ENCODE measurements at regions not wholly inside any gene's neighbourhood (a gene's known extent, or its start where the extent isn't known, plus 50 kb on each side); places are given as distances from the start of the nearest gene placed in this dataset.
"Not testable (repeated sequence)": the region's sequence is repeated elsewhere in the genome, so short reads cannot be mapped to it uniquely, and the experiment has no call there.

GRCh38 chr7:91383905-91384274, 119.7 kb downstream of the FZD1 start:
- Histone ChIP-seq H3K27me3 (replicated peaks in 1 of 2; ENCODE audit: control insufficient read depth in 2 of 2, insufficient read depth in 2 of 2, low read length in 1 of 2) (no peaks in the 10 kb centered on the region), H3K4me1 (ENCODE audit: control insufficient read depth, insufficient read depth, low read length) (no peaks in the 10 kb centered on the region), H3K4me3 (no peak overlapping the region), H3K36me3 (ENCODE audit: control insufficient read depth in 2 of 2, insufficient read depth in 2 of 2, low read length in 1 of 2) (no peaks in the 10 kb centered on the region), H3K9ac (ENCODE audit: control insufficient read depth, insufficient read depth, low read length) (no peak overlapping the region), H3K9me3 (replicated peaks; ENCODE audit: control insufficient read depth, insufficient read depth, low read length) (no peaks in the 10 kb centered on the region), H3K27ac (ENCODE audit: control insufficient read depth, insufficient read depth) (no peak overlapping the region), H4K20me1 (ENCODE audit: control insufficient read depth, insufficient read depth) (no peaks in the 10 kb centered on the region), H3K4me2 (ENCODE audit: control insufficient read depth, insufficient read depth) (no peak overlapping the region), H3K79me2 (ENCODE audit: control insufficient read depth, insufficient read depth, low read length) (no peaks in the 10 kb centered on the region), H2AFZ (ENCODE audit: control insufficient read depth, low read depth, low read length) (no peak overlapping the region)
- SMC1A ChIA-PET (ENCODE audit: uncharacterized antibody, unreplicated experiment): interaction anchor here (1.3 kb wide), 1 partner anchor 9 kb away, joined by 3 read pairs; no protein-coding TSS in a partner anchor
- FAIRE-seq (no peak), DNase-seq (ENCODE audit: low read depth, low spot score) (no peak), ATAC-seq (no peak)
- intact Hi-C loops (cut with micrococcal nuclease; ENCODE audit: unreplicated experiment): no loop called here
- BruUV-seq (replicated peaks): no TSS peak
- RAD21 ChIA-PET (ENCODE audit: unreplicated experiment): no interaction called here
- POLR2A ChIA-PET: no interaction called here
- TF ChIP-seq NKRF (conservative IDR thresholded peaks at IDR 0.05) (no peak), CEBPZ (IDR thresholded peaks at IDR 0.05; ENCODE audit: low read depth, low read length) (no peak), RFX5 (IDR thresholded peaks at IDR 0.05; ENCODE audit: low read depth, low read length) (no peak), IKZF1 (conservative IDR thresholded peaks at IDR 0.05) (no peak), CREM (IDR thresholded peaks at IDR 0.05; ENCODE audit: low read depth) (no peak)
- in situ Hi-C loops (cut with MboI): no loop called here
- CTCF ChIA-PET: interaction anchor here (1.3 kb wide), 1 partner anchor 30 kb away, joined by 3 read pairs; no protein-coding TSS in a partner anchor

GRCh38 chr7:91394757-91395156, 130.5 kb downstream of the FZD1 start:
- POLR2A ChIA-PET; ATAC-seq; DNase-seq (ENCODE audit: low read depth, low spot score); H3K9ac ChIP-seq (ENCODE audit: control insufficient read depth, insufficient read depth, low read length); H3K4me2 ChIP-seq (ENCODE audit: control insufficient read depth, insufficient read depth); H3K27ac ChIP-seq (ENCODE audit: control insufficient read depth, insufficient read depth); H3K9me3 ChIP-seq (replicated peaks; ENCODE audit: control insufficient read depth, insufficient read depth, low read length); BruUV-seq (replicated peaks); H4K20me1 ChIP-seq (ENCODE audit: control insufficient read depth, insufficient read depth); CTCF ChIA-PET; H3K79me2 ChIP-seq (ENCODE audit: control insufficient read depth, insufficient read depth, low read length); FAIRE-seq; SMC1A ChIA-PET (ENCODE audit: uncharacterized antibody, unreplicated experiment); RAD21 ChIA-PET (ENCODE audit: unreplicated experiment); in situ Hi-C loops (cut with MboI); H2AFZ ChIP-seq (ENCODE audit: control insufficient read depth, low read depth, low read length); H3K4me1 ChIP-seq (ENCODE audit: control insufficient read depth, insufficient read depth, low read length); intact Hi-C loops (cut with micrococcal nuclease; ENCODE audit: unreplicated experiment); H3K27me3 ChIP-seq (replicated peaks in 1 of 2; ENCODE audit: control insufficient read depth in 2 of 2, insufficient read depth in 2 of 2, low read length in 1 of 2); H3K4me3 ChIP-seq; H3K36me3 ChIP-seq (ENCODE audit: control insufficient read depth in 2 of 2, insufficient read depth in 2 of 2, low read length in 1 of 2): not testable (repeated sequence)
- 44% methylated on average over 5 of the region's 7 CpGs for WGBS (ENCODE audit: insufficient coverage, insufficient replicate concordance, low lambda C conversion rate, missing lambda C conversion rate)

- in situ Hi-C loops (cut with MboI); H3K9me3 ChIP-seq (replicated peaks; ENCODE audit: control insufficient read depth, insufficient read depth, low read length); FAIRE-seq; DNase-seq (ENCODE audit: low read depth, low spot score); H3K9ac ChIP-seq (ENCODE audit: control insufficient read depth, insufficient read depth, low read length); H2AFZ ChIP-seq (ENCODE audit: control insufficient read depth, low read depth, low read length); BruUV-seq (replicated peaks); ATAC-seq; RAD21 ChIA-PET (ENCODE audit: unreplicated experiment); H3K79me2 ChIP-seq (ENCODE audit: control insufficient read depth, insufficient read depth, low read length); intact Hi-C loops (cut with micrococcal nuclease; ENCODE audit: unreplicated experiment); H3K27ac ChIP-seq (ENCODE audit: control insufficient read depth, insufficient read depth); H3K36me3 ChIP-seq (ENCODE audit: control insufficient read depth in 2 of 2, insufficient read depth in 2 of 2, low read length in 1 of 2); H3K4me2 ChIP-seq (ENCODE audit: control insufficient read depth, insufficient read depth); H3K4me3 ChIP-seq; SMC1A ChIA-PET (ENCODE audit: uncharacterized antibody, unreplicated experiment); H4K20me1 ChIP-seq (ENCODE audit: control insufficient read depth, insufficient read depth); H3K27me3 ChIP-seq (replicated peaks in 1 of 2; ENCODE audit: control insufficient read depth in 2 of 2, insufficient read depth in 2 of 2, low read length in 1 of 2); H3K4me1 ChIP-seq (ENCODE audit: control insufficient read depth, insufficient read depth, low read length); POLR2A ChIA-PET; CTCF ChIA-PET: not testable (repeated sequence)
- 47% methylated on average over 10 of the region's 10 CpGs for WGBS (ENCODE audit: insufficient coverage, insufficient replicate concordance, low lambda C conversion rate, missing lambda C conversion rate)
Observed at GRCh38 chr7:91395313-91395712, 131.1 kb downstream of the FZD1 start.
